HG03378 (cell line): ENCODE measurements at regions not wholly inside any gene's neighbourhood (a gene's known extent, or its start where the extent isn't known, plus 50 kb on each side); places are given as distances from the start of the nearest gene placed in this dataset.

ENCODE experiments used
- ATAC-seq: cut with Tn5 transposase; IDR thresholded peaks from one replicate; pipeline ENCODE4 v1.9.1; 2021; ENCODE audit warnings: mild to moderate bottlenecking, moderate library complexity; ENCODE audit not compliant: unreplicated experiment

GRCh38 chr18:10298346-10298745, 156.1 kb upstream of the APCDD1 start:
- ATAC-seq: no peak

GRCh38 chr18:10299643-10300042, 154.8 kb upstream of the APCDD1 start:
- no peak for ATAC-seq

GRCh38 chr18:10300739-10301138, 153.7 kb upstream of the APCDD1 start:
- no peak for ATAC-seq

DNA sequence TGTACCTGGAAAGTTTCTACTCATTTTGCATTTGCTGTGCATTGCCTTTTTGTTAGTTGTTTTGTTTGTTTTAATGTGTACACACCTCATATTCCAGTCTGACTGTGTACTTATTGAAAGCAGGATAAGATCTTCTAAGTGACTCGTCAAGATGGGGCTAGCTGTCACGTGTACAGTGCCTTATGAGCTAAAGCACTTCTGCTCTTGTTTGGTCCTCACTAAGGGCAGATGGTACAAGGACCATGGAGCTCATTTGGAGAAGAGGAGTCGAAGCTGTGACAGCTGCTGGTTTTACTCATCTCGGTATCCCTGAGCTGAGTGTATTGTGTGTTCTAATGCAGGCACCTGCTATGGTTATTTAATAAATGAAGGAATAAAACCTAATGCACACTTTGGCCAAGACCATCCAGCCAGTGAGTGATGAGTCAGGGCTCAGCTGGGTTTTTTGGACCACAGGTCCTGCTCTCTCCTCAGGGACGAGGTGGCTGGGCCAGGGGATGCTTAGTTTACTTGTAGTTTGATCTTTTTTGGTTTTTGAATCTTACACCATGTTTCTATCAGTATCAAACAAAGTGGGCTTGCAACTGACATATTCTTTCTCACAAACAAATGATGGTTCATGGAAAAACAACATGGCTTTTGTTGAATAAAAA, 152.5 kb upstream of the APCDD1 start:
- ATAC-seq: no peak

DNA sequence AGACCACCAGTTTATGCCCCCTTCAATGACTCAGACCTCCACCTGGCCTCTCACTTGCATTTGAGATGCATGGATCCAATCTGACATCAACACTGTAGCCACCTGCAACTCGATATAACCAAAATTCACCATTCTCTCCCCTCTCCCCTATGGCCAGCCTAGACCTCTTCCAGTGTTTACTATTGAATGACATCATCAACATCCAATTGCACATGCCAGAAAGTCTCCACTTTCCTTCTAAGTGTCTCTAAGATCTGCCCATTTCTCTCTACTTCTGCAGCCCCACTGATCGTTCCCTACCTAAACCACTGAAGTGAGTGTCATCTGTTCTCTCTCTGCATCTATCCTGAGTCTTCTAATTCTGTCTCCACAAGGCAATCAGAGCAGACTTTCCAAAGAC, 151.3 kb upstream of the APCDD1 start:
- no peak for ATAC-seq

- no peak for ATAC-seq
Measured at GRCh38 chr18:10304853-10305252, 149.6 kb upstream of the APCDD1 start.

DNA sequence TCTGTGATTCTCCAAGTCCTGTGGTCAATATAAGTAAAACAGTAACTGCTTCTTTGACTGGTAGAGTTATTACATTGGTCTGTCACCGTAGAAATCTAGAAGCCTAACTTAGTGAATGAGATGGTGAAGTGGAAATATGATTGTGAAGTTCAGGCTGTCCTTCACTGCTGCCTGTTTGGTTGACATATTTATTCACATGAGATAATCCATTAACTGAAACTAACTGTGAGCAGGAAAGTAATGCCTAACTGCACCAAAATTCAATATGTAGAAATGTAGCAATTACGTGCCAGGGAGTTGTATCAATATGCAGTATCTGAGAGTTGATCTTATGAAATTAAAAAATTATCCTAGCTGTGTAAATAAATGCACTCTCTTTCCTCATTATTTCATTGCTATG, 147.7 kb upstream of the APCDD1 start:
- ATAC-seq: no peak

GRCh38 chr18:10308154-10308553, 146.3 kb upstream of the APCDD1 start:
- ATAC-seq: no peak

GRCh38 chr18:10310626-10311025, 143.8 kb upstream of the APCDD1 start:
- ATAC-seq: no peak

DNA sequence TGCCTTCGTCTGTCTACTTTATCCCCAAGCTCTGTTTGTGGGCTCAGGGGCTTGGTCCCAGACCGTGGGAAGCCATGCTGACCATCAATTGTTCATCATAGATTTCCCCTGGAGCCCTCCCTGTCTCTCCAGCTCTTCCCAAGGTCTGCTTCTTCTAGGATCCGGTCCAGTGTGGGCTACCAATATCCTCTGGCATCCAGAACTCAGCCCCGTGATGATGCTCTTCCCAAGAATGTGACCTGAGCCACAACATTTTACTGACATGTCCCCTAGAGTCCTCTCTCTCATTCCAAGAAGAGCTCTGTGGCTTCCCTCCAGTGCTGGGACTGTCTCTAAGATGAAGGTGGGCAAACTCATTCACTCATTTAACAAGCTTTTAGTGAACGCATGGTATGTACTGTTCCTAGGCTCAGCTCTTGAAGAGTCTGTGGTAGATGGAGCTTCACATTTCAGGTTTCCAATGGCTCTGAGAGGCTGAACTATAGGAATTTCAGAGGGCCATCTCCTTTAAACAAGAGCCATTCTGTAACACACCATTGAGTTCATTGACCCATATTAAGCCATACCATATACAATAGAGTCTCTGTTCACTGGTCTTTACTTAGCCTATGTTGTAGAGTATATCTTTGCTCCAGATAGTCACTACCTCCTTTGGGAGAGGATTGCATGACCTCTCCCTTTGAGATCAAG, 142.0 kb upstream of the APCDD1 start:
- ATAC-seq: no peak

DNA sequence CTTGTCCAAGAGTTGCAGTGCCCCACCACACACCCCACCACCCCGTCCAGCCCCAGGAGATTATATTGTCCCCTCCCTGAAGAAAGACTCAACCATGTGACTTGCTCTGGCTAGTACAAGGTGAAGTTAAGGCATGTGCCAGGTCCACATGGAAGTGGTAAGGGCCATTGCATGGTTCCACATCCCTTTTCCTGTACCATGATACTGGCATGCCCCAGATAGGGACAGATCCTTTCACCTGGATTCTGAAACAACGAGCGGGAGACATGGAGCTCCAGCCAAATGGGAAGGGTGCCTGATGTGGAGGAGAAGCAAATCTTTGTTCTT, 141.5 kb upstream of the APCDD1 start:
- ATAC-seq: no peak

DNA sequence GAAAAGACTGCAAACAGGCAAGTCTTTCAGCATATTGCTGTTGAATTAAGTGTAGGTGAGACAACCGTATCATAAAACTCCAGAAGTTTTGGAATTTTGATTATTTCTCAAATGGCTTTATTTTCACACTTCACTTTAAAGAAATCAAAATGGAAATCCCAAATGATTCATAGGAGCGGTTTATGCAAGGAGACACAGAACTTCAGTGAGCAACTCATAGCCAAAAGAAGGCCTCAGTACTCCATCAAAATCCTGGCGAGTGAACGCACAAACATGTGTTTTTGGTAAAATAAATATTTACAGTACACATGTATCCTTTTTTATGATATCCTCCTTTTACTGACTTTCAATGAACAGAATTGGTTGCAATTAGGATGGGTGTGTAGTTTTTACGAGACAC, 140.4 kb upstream of the APCDD1 start:
- ATAC-seq: no peak

- no peak for ATAC-seq
Measured at GRCh38 chr18:10315522-10315921, 138.9 kb upstream of the APCDD1 start.

DNA sequence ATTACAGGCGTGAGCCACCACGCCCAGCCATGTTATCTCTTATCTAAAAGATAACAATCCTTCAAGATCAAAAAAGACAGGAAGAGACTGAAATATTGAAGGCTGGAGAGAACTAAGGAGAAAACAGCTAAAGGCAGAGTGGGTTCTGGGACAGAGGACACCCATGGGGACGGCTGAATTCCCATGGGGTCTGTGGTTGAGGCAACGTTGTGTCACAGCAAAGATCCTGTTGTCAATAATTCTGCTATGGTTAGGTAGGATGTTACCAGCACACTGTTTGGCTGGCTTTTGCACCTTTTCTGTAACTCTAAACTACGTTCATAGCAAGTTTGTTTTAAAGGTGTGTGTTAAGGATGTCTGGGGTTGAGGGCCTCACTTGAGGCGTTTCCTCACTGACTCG, 137.7 kb upstream of the APCDD1 start:
- no peak for ATAC-seq

- no peak for ATAC-seq
Measured at GRCh38 chr18:10317864-10318690, 136.4 kb upstream of the APCDD1 start.

- ATAC-seq: no peak
Measured at GRCh38 chr18:10318691-10318970, 135.8 kb upstream of the APCDD1 start.

- ATAC-seq: no peak
Measured at GRCh38 chr18:10319026-10319425, 135.4 kb upstream of the APCDD1 start.

DNA sequence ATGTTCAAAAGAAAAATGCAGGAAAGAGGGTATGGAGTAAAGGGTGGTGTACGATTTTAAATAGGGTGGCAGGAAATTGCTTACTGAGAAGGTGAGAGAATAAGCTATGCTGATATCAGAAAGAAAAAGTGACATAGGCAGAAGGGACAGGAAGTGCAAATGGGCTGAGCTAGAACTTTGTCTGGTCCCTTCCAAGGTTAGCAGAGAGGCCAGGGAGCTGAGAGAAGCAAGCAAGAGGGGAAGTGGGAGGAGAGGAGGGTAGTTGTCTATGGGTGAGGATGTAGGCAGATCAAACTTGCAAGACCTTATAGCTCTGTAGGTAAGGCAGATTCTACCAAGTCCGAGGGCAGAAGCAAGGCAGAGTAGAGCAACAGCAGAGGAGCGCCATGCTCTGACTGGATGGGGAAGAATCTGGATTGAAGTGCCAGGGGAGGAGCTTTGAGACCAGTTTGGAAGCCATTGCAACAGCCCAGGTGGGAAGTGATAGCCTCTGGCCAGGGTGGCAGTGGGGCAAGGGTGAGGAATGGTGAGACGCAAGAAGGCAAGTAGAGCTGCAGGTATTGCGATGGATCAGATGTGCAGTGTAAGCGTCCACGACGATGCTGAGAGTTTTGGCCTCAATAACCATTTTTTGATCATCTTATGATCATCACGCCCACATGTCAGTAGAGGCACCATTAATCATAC, 134.4 kb upstream of the APCDD1 start:
- no peak for ATAC-seq

DNA sequence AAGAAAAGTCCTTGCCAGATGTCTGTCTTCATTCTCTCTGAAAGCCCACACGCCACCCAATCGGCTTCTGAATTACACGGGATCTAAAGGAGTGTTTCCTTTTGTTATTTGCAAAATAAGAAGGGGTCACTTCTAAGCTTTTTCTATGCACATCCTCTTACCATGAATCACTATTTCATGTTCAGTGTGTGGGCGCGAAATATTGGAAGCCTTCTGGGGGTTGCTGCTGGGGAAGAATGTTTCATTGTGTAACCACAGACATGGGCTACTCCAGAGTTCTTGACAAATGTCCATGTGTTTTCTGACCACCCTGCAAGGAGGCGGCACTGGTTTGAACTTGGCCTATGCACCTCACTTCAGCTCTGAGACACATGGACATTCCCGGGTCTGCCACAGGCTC, 133.6 kb upstream of the APCDD1 start:
- no peak for ATAC-seq

- no peak for ATAC-seq
Measured at GRCh38 chr18:10321576-10321975, 132.9 kb upstream of the APCDD1 start.

DNA sequence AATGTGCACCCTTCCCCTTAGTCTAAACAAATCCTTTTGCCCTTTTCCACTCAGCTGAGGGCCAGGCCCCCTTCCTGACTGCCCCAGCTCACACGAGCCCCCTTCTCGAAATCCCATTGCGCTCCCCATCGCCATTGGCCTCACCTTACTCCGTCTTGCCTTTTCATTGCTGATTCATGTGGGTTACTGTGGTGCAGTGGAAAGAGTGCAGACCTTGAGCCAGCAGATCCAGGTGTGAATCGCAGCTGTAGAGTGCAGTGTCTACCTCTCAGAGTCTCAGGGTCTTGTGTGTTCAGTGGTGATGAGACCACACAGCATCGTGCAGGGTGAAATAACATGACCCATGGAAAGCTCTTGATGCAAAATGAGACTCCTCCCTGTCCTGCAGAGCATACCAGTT, 132.4 kb upstream of the APCDD1 start:
- no peak for ATAC-seq

GRCh38 chr18:10322435-10322834, 132.0 kb upstream of the APCDD1 start:
- no peak for ATAC-seq
